ENCODE measurements at regions not wholly inside any gene's neighbourhood (a gene's known extent, or its start where the extent isn't known, plus 50 kb on each side); places are given as distances from the start of the nearest gene placed in this dataset.

DNA sequence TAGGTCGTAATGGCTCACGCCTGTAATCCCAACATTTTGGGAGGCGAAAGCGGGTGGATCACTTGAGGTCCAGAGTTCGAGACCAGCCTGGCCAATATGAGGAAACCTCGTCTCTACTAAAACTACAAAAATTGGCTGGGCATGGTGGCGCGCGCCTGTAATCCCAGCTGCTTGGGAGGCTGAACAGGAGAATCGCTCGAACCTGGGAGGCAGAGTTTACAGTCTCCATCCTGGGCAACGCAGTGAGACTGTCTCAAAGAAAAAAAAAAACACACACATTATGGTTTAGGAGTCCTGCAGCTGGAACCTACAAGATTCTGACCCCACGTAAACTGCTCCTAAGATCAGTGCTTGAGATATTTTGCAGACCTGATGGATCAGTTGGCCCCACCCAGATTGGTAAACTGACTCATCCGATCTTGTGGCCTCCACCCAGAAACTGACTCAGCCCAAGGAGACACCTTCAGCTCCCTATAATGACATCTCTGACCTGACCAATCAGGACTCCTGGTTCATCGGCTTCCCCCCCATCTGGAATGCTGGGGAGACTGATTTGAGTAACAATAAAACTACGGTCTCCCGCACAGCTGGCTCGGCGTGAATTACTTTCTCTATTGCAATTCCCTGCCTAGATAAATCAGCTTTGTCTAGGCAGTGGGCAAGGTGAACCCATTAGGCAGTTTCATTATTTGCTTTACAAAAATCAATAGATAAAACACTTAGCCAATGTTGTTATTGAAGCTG, 96.2 kb upstream of the BTN3A2 start:
- in situ Hi-C loops (cut with HindIII; ENCODE audit: low pct_ligation_motif_present, low sequenced_read_pairs): no loop called here
- Histone ChIP-seq H3K27ac (no peak overlapping the region), H3K4me3 (ENCODE audit: low read depth, low read length) (no peak overlapping the region)

DNA sequence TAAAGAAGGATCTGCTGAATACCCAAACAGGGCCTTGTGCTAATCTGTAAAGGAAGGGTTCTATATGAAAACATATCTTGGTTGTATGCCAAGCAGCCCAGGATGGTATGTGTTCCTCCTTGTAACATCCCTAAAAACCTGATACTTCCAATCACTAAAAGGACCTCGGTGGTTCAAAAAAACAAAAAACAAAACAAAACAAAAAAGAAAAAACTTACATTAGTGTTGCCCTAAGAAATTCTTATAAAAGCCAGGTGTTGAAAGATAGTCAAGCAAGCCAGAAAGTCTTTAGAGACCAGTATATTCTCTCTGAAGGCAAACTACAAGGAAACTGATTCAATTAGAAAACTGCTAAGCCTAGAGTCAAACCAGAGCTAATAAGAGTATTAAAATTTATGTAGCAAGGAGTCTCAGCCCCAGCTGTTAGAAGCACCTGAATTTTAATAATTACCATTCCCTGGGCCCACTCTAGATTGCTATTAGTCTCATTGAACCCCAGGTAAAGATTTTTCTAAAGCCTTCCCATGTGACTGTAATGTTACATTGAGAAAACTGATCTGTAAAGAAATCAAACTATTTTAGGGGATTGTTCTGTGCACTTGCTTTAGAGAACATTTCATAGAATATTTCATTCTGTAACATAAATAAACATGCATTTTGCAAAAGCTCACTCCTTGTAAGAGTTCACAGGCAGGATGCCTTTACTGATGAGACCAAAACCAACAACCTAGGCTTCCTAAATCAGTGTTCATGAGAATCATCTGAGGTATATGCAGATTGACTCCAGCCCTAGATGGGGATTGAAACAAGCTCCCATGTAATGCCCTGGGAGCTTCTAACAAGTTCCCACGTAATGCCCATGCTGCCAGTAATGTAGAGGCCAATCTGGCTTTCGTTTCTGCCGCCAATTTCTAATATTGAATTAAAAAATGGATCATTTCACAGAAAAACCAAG, 95.2 kb upstream of the BTN3A2 start:
- Histone ChIP-seq H3K4me3 (ENCODE audit: low read depth, low read length) (peak overlapping the region; percentile 75), H3K27ac (no peak overlapping the region), H3K36me3 (replicated peaks) (no peaks in the 10 kb centered on the region), H3K27me3 (replicated peaks) (no peaks in the 10 kb centered on the region)
- no peak for DNase-seq
- in situ Hi-C loops (cut with HindIII; ENCODE audit: low pct_ligation_motif_present, low sequenced_read_pairs): no loop called here
- TF ChIP-seq, protein P1, sequence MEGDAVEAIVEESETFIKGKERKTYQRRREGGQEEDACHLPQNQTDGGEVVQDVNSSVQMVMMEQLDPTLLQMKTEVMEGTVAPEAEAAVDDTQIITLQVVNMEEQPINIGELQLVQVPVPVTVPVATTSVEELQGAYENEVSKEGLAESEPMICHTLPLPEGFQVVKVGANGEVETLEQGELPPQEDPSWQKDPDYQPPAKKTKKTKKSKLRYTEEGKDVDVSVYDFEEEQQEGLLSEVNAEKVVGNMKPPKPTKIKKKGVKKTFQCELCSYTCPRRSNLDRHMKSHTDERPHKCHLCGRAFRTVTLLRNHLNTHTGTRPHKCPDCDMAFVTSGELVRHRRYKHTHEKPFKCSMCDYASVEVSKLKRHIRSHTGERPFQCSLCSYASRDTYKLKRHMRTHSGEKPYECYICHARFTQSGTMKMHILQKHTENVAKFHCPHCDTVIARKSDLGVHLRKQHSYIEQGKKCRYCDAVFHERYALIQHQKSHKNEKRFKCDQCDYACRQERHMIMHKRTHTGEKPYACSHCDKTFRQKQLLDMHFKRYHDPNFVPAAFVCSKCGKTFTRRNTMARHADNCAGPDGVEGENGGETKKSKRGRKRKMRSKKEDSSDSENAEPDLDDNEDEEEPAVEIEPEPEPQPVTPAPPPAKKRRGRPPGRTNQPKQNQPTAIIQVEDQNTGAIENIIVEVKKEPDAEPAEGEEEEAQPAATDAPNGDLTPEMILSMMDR (IDR thresholded peaks at IDR 0.05; ENCODE audit: low read depth, low read length, missing control alignments): no peak

More for the DNA sequence above, 96.2 kb upstream of the BTN3A2 start:
- DNase-seq: no peak
- Histone ChIP-seq H3K27me3 (replicated peaks) (no peaks in the 10 kb centered on the region), H3K36me3 (replicated peaks) (no peaks in the 10 kb centered on the region)
- TF ChIP-seq, protein P1 (IDR thresholded peaks at IDR 0.05; ENCODE audit: low read depth, low read length, missing control alignments): no peak

DNA sequence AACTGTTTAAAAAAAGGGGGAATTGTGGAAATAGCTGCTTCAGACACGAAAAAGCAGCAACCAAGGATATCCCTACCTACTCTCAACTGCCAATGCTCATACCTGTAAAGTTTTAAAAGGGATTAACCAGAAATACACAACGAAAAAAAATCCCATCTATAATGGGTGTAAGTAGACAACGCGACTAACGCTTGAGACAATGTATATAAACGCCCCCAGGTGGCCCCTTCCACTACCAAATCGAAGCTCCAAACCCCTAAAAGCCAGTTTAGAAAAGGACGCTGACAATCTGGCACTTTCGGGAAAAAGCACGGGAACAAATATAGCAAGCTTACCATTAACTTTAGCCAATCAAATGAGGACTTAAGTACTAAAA, 94.5 kb upstream of the BTN3A2 start:
- Histone ChIP-seq H3K27me3 (replicated peaks) (no peaks in the 10 kb centered on the region), H3K4me3 (ENCODE audit: low read depth, low read length) (peak overlapping the region; percentile 75), H3K27ac (no peak overlapping the region), H3K36me3 (replicated peaks) (no peaks in the 10 kb centered on the region)
- in situ Hi-C loops (cut with HindIII; ENCODE audit: low pct_ligation_motif_present, low sequenced_read_pairs): no loop called here
- TF ChIP-seq, protein P1 (IDR thresholded peaks at IDR 0.05; ENCODE audit: low read depth, low read length, missing control alignments): peak; percentile 33
- no peak for DNase-seq

DNA sequence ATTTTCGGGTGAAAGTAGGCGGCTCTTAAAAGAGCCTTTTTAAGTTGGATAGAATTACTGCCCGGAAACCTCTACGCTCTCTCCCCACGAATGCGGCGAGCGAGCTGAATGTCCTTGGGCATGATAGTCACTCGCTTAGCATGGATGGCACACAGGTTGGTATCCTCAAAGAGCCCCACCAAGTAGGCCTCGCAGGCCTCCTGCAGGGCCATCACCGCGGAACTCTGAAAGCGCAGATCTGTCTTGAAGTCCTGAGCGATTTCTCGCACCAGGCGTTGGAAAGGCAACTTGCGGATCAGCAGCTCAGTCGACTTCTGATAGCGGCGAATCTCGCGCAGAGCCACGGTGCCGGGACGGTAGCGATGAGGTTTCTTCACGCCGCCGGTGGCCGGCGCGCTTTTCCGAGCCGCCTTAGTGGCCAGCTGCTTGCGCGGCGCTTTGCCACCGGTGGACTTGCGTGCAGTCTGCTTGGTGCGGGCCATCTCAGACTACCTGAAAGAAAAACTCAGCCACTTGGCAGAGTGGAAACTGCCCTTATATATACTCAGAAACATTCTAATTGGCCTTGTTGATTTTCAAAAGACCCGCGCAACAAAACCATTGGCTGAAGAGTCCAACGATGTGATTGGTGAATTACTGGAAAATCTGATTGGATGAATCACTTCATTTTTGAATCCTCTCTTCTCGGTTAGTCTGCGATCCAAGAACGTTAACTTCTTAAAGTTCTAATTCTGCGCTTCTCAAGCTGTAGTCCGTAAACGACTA, 93.9 kb upstream of the BTN3A2 start:
- in situ Hi-C loops (cut with HindIII; ENCODE audit: low pct_ligation_motif_present, low sequenced_read_pairs): no loop called here
- peak overlapping the region; percentile 75 for H3K4me3 ChIP-seq (ENCODE audit: low read depth, low read length)
- H3K36me3 ChIP-seq (replicated peaks): no peaks in the 10 kb centered on the region
- TF ChIP-seq, protein P1 (IDR thresholded peaks at IDR 0.05; ENCODE audit: low read depth, low read length, missing control alignments): no peak
- DNase-seq: peak; percentile 85
- H3K27ac ChIP-seq: peak overlapping the region; percentile 44
- H3K27me3 ChIP-seq (replicated peaks): no peaks in the 10 kb centered on the region

DNA sequence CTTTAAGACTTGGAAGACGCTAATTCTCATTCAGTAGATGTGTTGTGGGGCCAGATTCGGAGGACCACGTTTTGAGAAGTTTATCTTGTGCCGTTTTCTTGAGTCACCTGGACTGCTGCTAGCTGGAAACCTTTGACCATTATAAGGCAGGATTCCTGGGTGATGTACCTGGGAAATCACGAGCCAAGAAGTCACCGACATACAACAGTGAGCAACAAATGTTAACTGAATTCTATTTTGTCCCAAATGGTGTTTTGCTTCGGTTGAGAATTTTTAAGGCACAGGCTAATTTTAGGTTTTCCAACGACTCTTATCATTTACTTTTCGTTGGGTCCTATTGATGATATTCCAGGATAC, 93.4 kb upstream of the BTN3A2 start:
- Histone ChIP-seq H3K27ac (peak overlapping the region; percentile 44), H3K4me3 (ENCODE audit: low read depth, low read length) (peak overlapping the region; percentile 75), H3K27me3 (replicated peaks) (no peaks in the 10 kb centered on the region), H3K36me3 (replicated peaks) (no peaks in the 10 kb centered on the region)
- TF ChIP-seq, protein P1 (IDR thresholded peaks at IDR 0.05; ENCODE audit: low read depth, low read length, missing control alignments): no peak
- in situ Hi-C loops (cut with HindIII; ENCODE audit: low pct_ligation_motif_present, low sequenced_read_pairs): no loop called here
- no peak for DNase-seq
